ENCODE measurements at regions not wholly inside any gene's neighbourhood (a gene's known extent, or its start where the extent isn't known, plus 50 kb on each side); places are given as distances from the start of the nearest gene placed in this dataset.

GRCh38 chr2:35297403-35297802 is 1058.2 kb upstream of the CRIM1 start:
- H3K36me3 ChIP-seq (ENCODE audit: control insufficient read depth, insufficient read depth, low read length) = no peaks in the 10 kb centered on the region
- 96 to 100% methylated on average over 4 of the region's 4 CpGs for WGBS, 2 experiments
- no peaks in the 10 kb centered on the region for H3K9me3 ChIP-seq (ENCODE audit: control insufficient read depth, low read length)
- peaks cover 10% of the 10 kb centered on the region for H3K4me1 ChIP-seq (ENCODE audit: control insufficient read depth, insufficient read depth, low read length)
- H3K27ac ChIP-seq (ENCODE audit: insufficient read depth, low read depth, low read length, poor library complexity, severe bottlenecking) = no peak overlapping the region
- no peaks in the 10 kb centered on the region for H3K27me3 ChIP-seq (ENCODE audit: control insufficient read depth, insufficient read depth, low read length, poor library complexity, severe bottlenecking)
- H3K4me3 ChIP-seq (ENCODE audit: insufficient read depth, low read depth, low read length) = no peak overlapping the region

GRCh38 chr2:35294636-35295263 is 1060.8 kb upstream of the CRIM1 start:
- Histone ChIP-seq H3K36me3 (ENCODE audit: control insufficient read depth, insufficient read depth, low read length) (no peaks in the 10 kb centered on the region), H3K4me1 (ENCODE audit: control insufficient read depth, insufficient read depth, low read length) (peaks cover 14% of the 10 kb centered on the region), H3K27me3 (ENCODE audit: control insufficient read depth, insufficient read depth, low read length, poor library complexity, severe bottlenecking) (no peaks in the 10 kb centered on the region), H3K4me3 (ENCODE audit: insufficient read depth, low read depth, low read length) (no peak overlapping the region), H3K27ac (ENCODE audit: insufficient read depth, low read depth, low read length, poor library complexity, severe bottlenecking) (peak overlapping the region; percentile 16), H3K9me3 (ENCODE audit: control insufficient read depth, low read length) (no peaks in the 10 kb centered on the region)
- WGBS, 2 experiments = 92 to 94% methylated on average over 5 to 6 of the region's 7 CpGs

GRCh38 chr2:35293261-35293660 is 1062.3 kb upstream of the CRIM1 start:
- Histone ChIP-seq H3K9me3 (ENCODE audit: control insufficient read depth, low read length) (no peaks in the 10 kb centered on the region), H3K27ac (ENCODE audit: insufficient read depth, low read depth, low read length, poor library complexity, severe bottlenecking) (no peak overlapping the region), H3K4me3 (ENCODE audit: insufficient read depth, low read depth, low read length) (no peak overlapping the region), H3K4me1 (ENCODE audit: control insufficient read depth, insufficient read depth, low read length) (peaks cover 14% of the 10 kb centered on the region), H3K36me3 (ENCODE audit: control insufficient read depth, insufficient read depth, low read length) (no peaks in the 10 kb centered on the region), H3K27me3 (ENCODE audit: control insufficient read depth, insufficient read depth, low read length, poor library complexity, severe bottlenecking) (no peaks in the 10 kb centered on the region)
- WGBS, 2 experiments = 19 to 24% methylated on average over 2 of the region's 2 CpGs

- WGBS, 2 experiments = 87 to 100% methylated on average over 2 of the region's 2 CpGs
- H3K4me3 ChIP-seq (ENCODE audit: insufficient read depth, low read depth, low read length) = no peak overlapping the region
- H3K4me1 ChIP-seq (ENCODE audit: control insufficient read depth, insufficient read depth, low read length) = peaks cover 14% of the 10 kb centered on the region
- H3K27ac ChIP-seq (ENCODE audit: insufficient read depth, low read depth, low read length, poor library complexity, severe bottlenecking) = no peak overlapping the region
- no peaks in the 10 kb centered on the region for H3K9me3 ChIP-seq (ENCODE audit: control insufficient read depth, low read length)
- H3K27me3 ChIP-seq (ENCODE audit: control insufficient read depth, insufficient read depth, low read length, poor library complexity, severe bottlenecking) = no peaks in the 10 kb centered on the region
- H3K36me3 ChIP-seq (ENCODE audit: control insufficient read depth, insufficient read depth, low read length) = no peaks in the 10 kb centered on the region
Measured at GRCh38 chr2:35292199-35292598, 1063.4 kb upstream of the CRIM1 start.

GRCh38 chr2:35281702-35282101 is 1073.9 kb upstream of the CRIM1 start:
- 90% methylated on average over 3 of the region's 3 CpGs; no CpG with 5 or more reads in 1 of the 2 experiments for WGBS, 2 experiments
- H3K36me3 ChIP-seq (ENCODE audit: control insufficient read depth, insufficient read depth, low read length) = no peaks in the 10 kb centered on the region
- no peaks in the 10 kb centered on the region for H3K4me1 ChIP-seq (ENCODE audit: control insufficient read depth, insufficient read depth, low read length)
- no peaks in the 10 kb centered on the region for H3K27me3 ChIP-seq (ENCODE audit: control insufficient read depth, insufficient read depth, low read length, poor library complexity, severe bottlenecking)
- no peak overlapping the region for H3K27ac ChIP-seq (ENCODE audit: insufficient read depth, low read depth, low read length, poor library complexity, severe bottlenecking)
- H3K9me3 ChIP-seq (ENCODE audit: control insufficient read depth, low read length) = no peaks in the 10 kb centered on the region
- H3K4me3 ChIP-seq (ENCODE audit: insufficient read depth, low read depth, low read length) = no peak overlapping the region

GRCh38 chr2:35255826-35256225 is 1099.8 kb upstream of the CRIM1 start:
- Histone ChIP-seq H3K27me3 (ENCODE audit: control insufficient read depth, insufficient read depth, low read length, poor library complexity, severe bottlenecking) (no peaks in the 10 kb centered on the region), H3K27ac (ENCODE audit: insufficient read depth, low read depth, low read length, poor library complexity, severe bottlenecking) (no peak overlapping the region), H3K9me3 (ENCODE audit: control insufficient read depth, low read length) (no peaks in the 10 kb centered on the region), H3K4me3 (ENCODE audit: insufficient read depth, low read depth, low read length) (no peak overlapping the region), H3K4me1 (ENCODE audit: control insufficient read depth, insufficient read depth, low read length) (no peaks in the 10 kb centered on the region), H3K36me3 (ENCODE audit: control insufficient read depth, insufficient read depth, low read length) (no peaks in the 10 kb centered on the region)

- H3K4me3 ChIP-seq (ENCODE audit: insufficient read depth, low read depth, low read length) = no peak overlapping the region
Measured at GRCh38 chr2:35251156-35251555, 1104.4 kb upstream of the CRIM1 start.

GRCh38 chr2:35246702-35247101 is 1108.9 kb upstream of the CRIM1 start:
- Histone ChIP-seq H3K27ac (ENCODE audit: insufficient read depth, low read depth, low read length, poor library complexity, severe bottlenecking) (no peak overlapping the region), H3K4me3 (ENCODE audit: insufficient read depth, low read depth, low read length) (no peak overlapping the region), H3K36me3 (ENCODE audit: control insufficient read depth, insufficient read depth, low read length) (no peaks in the 10 kb centered on the region), H3K27me3 (ENCODE audit: control insufficient read depth, insufficient read depth, low read length, poor library complexity, severe bottlenecking) (no peaks in the 10 kb centered on the region), H3K4me1 (ENCODE audit: control insufficient read depth, insufficient read depth, low read length) (no peaks in the 10 kb centered on the region), H3K9me3 (ENCODE audit: control insufficient read depth, low read length) (no peaks in the 10 kb centered on the region)
- WGBS, 2 experiments = 80 to 92% methylated on average over 2 of the region's 2 CpGs

More at GRCh38 chr2:35251156-35251555, 1104.4 kb upstream of the CRIM1 start:
- Histone ChIP-seq H3K4me1 (ENCODE audit: control insufficient read depth, insufficient read depth, low read length) (no peaks in the 10 kb centered on the region), H3K36me3 (ENCODE audit: control insufficient read depth, insufficient read depth, low read length) (no peaks in the 10 kb centered on the region), H3K27me3 (ENCODE audit: control insufficient read depth, insufficient read depth, low read length, poor library complexity, severe bottlenecking) (no peaks in the 10 kb centered on the region), H3K27ac (ENCODE audit: insufficient read depth, low read depth, low read length, poor library complexity, severe bottlenecking) (no peak overlapping the region), H3K9me3 (ENCODE audit: control insufficient read depth, low read length) (no peaks in the 10 kb centered on the region)
- WGBS, 2 experiments = 97 to 100% methylated on average over 1 to 2 of the region's 3 CpGs

- WGBS, 2 experiments = 0% methylated on average over 2 of the region's 2 CpGs
- no peaks in the 10 kb centered on the region for H3K36me3 ChIP-seq (ENCODE audit: control insufficient read depth, insufficient read depth, low read length)
- no peaks in the 10 kb centered on the region for H3K27me3 ChIP-seq (ENCODE audit: control insufficient read depth, insufficient read depth, low read length, poor library complexity, severe bottlenecking)
Measured at GRCh38 chr2:35228584-35228983, 1127.0 kb upstream of the CRIM1 start.

GRCh38 chr2:35220461-35220860 is 1135.1 kb upstream of the CRIM1 start:
- Histone ChIP-seq H3K4me3 (ENCODE audit: insufficient read depth, low read depth, low read length) (no peak overlapping the region), H3K4me1 (ENCODE audit: control insufficient read depth, insufficient read depth, low read length) (no peaks in the 10 kb centered on the region), H3K27me3 (ENCODE audit: control insufficient read depth, insufficient read depth, low read length, poor library complexity, severe bottlenecking) (no peaks in the 10 kb centered on the region), H3K27ac (ENCODE audit: insufficient read depth, low read depth, low read length, poor library complexity, severe bottlenecking) (no peak overlapping the region), H3K36me3 (ENCODE audit: control insufficient read depth, insufficient read depth, low read length) (no peaks in the 10 kb centered on the region), H3K9me3 (ENCODE audit: control insufficient read depth, low read length) (no peaks in the 10 kb centered on the region)
- WGBS, 2 experiments = 90 to 91% methylated on average over 2 of the region's 2 CpGs

More at GRCh38 chr2:35228584-35228983, 1127.0 kb upstream of the CRIM1 start:
- Histone ChIP-seq H3K4me3 (ENCODE audit: insufficient read depth, low read depth, low read length) (no peak overlapping the region), H3K9me3 (ENCODE audit: control insufficient read depth, low read length) (no peaks in the 10 kb centered on the region), H3K27ac (ENCODE audit: insufficient read depth, low read depth, low read length, poor library complexity, severe bottlenecking) (no peak overlapping the region), H3K4me1 (ENCODE audit: control insufficient read depth, insufficient read depth, low read length) (no peaks in the 10 kb centered on the region)

GRCh38 chr2:35204881-35205280 is 1150.7 kb upstream of the CRIM1 start:
- 96 to 100% methylated on average over 1 of the region's 2 CpGs for WGBS, 2 experiments

More at GRCh38 chr2:35204881-35205280, 1150.7 kb upstream of the CRIM1 start:
- no peaks in the 10 kb centered on the region for H3K36me3 ChIP-seq (ENCODE audit: control insufficient read depth, insufficient read depth, low read length)
- H3K9me3 ChIP-seq (ENCODE audit: control insufficient read depth, low read length) = no peaks in the 10 kb centered on the region
- no peak overlapping the region for H3K27ac ChIP-seq (ENCODE audit: insufficient read depth, low read depth, low read length, poor library complexity, severe bottlenecking)
- no peak overlapping the region for H3K4me3 ChIP-seq (ENCODE audit: insufficient read depth, low read depth, low read length)
- H3K27me3 ChIP-seq (ENCODE audit: control insufficient read depth, insufficient read depth, low read length, poor library complexity, severe bottlenecking) = no peaks in the 10 kb centered on the region
- no peaks in the 10 kb centered on the region for H3K4me1 ChIP-seq (ENCODE audit: control insufficient read depth, insufficient read depth, low read length)

Data from ectodermal cell (in vitro differentiated cells).